ENCODE measurements at regions not wholly inside any gene's neighbourhood (a gene's known extent, or its start where the extent isn't known, plus 50 kb on each side); places are given as distances from the start of the nearest gene placed in this dataset.

DNA sequence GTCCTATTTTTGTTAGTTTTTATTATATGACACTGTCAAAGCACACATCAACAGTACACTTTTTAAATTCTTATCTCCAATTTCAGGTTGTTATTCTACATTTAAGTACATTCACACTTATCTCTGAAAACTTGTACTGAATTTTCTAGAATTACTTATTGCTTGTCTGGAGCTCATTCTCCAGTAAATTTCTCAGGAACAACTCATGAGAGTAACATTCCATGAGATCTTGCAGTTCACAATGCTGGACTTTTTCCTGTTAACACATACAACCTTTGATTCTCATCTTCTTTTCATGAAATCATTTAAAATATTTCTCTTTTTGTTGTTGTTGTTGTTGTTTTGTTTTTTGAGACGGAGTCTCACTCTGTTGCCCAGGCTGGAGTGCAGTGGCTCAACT is 320.9 kb upstream of the CAMK1G start:
- DNase-seq (ENCODE audit: low read depth): no peak
- TF ChIP-seq, protein P1, sequence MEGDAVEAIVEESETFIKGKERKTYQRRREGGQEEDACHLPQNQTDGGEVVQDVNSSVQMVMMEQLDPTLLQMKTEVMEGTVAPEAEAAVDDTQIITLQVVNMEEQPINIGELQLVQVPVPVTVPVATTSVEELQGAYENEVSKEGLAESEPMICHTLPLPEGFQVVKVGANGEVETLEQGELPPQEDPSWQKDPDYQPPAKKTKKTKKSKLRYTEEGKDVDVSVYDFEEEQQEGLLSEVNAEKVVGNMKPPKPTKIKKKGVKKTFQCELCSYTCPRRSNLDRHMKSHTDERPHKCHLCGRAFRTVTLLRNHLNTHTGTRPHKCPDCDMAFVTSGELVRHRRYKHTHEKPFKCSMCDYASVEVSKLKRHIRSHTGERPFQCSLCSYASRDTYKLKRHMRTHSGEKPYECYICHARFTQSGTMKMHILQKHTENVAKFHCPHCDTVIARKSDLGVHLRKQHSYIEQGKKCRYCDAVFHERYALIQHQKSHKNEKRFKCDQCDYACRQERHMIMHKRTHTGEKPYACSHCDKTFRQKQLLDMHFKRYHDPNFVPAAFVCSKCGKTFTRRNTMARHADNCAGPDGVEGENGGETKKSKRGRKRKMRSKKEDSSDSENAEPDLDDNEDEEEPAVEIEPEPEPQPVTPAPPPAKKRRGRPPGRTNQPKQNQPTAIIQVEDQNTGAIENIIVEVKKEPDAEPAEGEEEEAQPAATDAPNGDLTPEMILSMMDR (IDR thresholded peaks at IDR 0.05; ENCODE audit: low read depth, low read length, missing control alignments): no peak
- H3K4me3 ChIP-seq (ENCODE audit: low read depth, low read length): no peak overlapping the region
- in situ Hi-C loops (cut with HindIII; ENCODE audit: low sequenced_read_pairs): no loop called here

DNA sequence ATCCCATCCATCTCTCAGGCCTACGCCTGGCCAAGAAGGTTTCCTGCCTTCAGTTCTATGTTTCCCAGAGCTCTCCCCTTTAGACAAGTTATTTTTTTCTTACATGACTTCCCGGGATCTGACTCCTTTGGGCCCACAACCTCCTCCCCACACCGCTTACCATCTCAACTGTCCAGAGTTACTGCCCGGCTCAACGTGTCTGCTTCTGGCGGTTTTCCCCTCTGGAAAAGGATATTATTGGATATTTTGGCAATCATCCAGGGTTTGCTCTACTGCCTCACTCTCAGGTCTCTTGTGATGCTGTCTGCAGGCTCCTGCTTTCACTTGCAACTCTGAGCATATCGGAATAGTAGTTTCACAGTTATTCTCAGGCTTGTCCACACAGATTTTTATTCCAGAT is 318.2 kb upstream of the CAMK1G start:
- H3K4me3 ChIP-seq (ENCODE audit: low read depth, low read length): no peak overlapping the region
- no peak for DNase-seq (ENCODE audit: low read depth)
- TF ChIP-seq, protein P1 (IDR thresholded peaks at IDR 0.05; ENCODE audit: low read depth, low read length, missing control alignments): no peak
- in situ Hi-C loops (cut with HindIII; ENCODE audit: low sequenced_read_pairs): no loop called here

DNA sequence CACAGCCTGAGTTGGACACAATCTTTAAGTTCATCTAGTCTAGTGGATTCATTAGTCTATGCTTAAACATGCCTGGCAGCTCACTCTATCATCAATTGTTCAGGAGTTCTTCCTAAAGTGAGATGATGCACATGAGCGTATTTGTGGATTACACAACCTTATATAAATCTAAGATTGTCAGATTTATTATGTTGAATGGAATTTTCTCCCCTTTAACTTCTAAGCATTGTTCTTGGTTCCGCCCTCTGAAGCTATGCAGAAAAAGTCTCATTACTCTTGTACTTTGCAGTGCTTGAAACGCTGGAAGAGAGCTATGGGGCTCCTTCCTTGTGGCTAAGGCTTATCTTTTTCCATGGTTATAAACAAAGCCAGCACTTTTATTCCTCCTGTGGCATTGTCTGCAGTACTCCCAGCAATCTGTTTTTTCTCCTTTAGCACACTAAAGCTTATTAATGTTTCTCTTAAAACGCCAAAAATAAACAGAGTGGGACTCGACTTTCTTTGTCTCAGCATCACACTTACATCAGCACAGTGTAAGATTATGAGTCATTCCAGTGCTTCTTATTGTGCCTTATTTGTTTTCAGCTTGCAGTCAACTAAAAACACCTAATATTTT is 316.8 kb upstream of the CAMK1G start:
- H3K4me3 ChIP-seq (ENCODE audit: low read depth, low read length): no peak overlapping the region
- DNase-seq (ENCODE audit: low read depth): no peak
- in situ Hi-C loops (cut with HindIII; ENCODE audit: low sequenced_read_pairs): no loop called here
- TF ChIP-seq, protein P1 (IDR thresholded peaks at IDR 0.05; ENCODE audit: low read depth, low read length, missing control alignments): no peak

DNA sequence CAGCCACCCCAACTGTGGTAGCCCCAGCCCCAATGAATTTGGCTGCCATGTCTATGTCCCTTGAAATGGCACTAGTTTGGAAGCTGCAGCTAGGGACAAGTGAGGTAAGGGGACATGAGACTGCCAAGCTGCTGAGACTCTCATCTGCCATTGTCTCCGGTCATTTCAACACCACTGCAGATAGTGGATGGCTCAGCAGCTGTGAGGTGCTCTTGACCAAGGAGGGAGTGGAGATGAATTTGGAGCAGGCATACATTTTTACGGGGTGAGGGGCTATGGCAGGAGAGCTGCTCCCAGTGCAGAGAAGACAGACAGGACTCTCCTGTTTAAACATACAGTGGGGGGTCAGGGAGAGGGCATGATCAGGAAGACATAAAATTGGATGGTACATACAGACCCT is 315.5 kb upstream of the CAMK1G start:
- in situ Hi-C loops (cut with HindIII; ENCODE audit: low sequenced_read_pairs): no loop called here

DNA sequence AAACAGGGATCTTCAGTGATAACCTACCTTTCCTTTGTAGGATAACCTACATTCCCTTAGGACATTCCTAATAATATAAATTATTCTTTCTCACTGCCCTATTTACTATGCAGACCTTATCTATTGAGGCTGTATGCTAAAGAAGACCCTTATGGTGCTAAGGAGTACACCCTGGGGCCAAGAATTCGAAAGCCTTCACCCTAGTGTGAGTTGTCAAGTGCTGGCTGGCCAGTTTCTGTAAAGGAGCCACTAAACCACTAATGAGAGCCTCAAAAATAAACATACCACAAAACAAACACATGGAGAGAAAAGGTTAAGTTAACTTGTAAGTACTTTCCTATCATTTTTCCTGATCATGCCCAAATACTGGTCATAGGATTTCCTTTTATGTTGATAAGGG is 315.0 kb upstream of the CAMK1G start:
- no peak for DNase-seq (ENCODE audit: low read depth)
- H3K4me3 ChIP-seq (ENCODE audit: low read depth, low read length): no peak overlapping the region
- TF ChIP-seq, protein P1 (IDR thresholded peaks at IDR 0.05; ENCODE audit: low read depth, low read length, missing control alignments): no peak
- in situ Hi-C loops (cut with HindIII; ENCODE audit: low sequenced_read_pairs): no loop called here

More for the DNA sequence above, 315.5 kb upstream of the CAMK1G start:
- no peak overlapping the region for H3K4me3 ChIP-seq (ENCODE audit: low read depth, low read length)
- DNase-seq (ENCODE audit: low read depth): no peak
- TF ChIP-seq, protein P1 (IDR thresholded peaks at IDR 0.05; ENCODE audit: low read depth, low read length, missing control alignments): no peak

DNA sequence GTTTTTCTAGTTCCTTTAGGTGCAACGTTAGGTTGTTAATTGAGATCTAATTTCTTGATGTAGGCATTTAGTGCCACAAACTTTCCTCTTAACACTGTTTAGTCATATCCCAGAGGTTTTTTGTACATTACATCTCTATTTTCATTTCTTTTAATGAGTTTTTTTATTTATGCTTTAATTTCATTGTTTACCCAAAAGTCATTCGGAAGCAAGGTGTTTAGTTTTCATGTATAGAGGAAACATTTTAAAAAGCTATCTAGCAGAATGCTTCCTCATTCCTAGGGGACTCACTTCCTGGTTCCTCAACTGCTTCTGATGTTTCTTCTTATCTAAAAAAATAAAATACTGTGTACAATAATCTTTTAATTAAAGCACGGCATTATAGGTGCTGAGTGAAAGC is 307.2 kb upstream of the CAMK1G start:
- in situ Hi-C loops (cut with HindIII; ENCODE audit: low sequenced_read_pairs): no loop called here
- H3K4me3 ChIP-seq (ENCODE audit: low read depth, low read length): no peak overlapping the region
- TF ChIP-seq, protein P1 (IDR thresholded peaks at IDR 0.05; ENCODE audit: low read depth, low read length, missing control alignments): no peak

More for the DNA sequence above, 307.2 kb upstream of the CAMK1G start:
- no peak for DNase-seq (ENCODE audit: low read depth)

All from astrocyte of the cerebellum (primary cell).